ENCODE measurements at regions not wholly inside any gene's neighbourhood (a gene's known extent, or its start where the extent isn't known, plus 50 kb on each side); places are given as distances from the start of the nearest gene placed in this dataset.
"Not testable (repeated sequence)": the region's sequence is repeated elsewhere in the genome, so short reads cannot be mapped to it uniquely, and the experiment has no call there.

- TF ChIP-seq, protein P1, sequence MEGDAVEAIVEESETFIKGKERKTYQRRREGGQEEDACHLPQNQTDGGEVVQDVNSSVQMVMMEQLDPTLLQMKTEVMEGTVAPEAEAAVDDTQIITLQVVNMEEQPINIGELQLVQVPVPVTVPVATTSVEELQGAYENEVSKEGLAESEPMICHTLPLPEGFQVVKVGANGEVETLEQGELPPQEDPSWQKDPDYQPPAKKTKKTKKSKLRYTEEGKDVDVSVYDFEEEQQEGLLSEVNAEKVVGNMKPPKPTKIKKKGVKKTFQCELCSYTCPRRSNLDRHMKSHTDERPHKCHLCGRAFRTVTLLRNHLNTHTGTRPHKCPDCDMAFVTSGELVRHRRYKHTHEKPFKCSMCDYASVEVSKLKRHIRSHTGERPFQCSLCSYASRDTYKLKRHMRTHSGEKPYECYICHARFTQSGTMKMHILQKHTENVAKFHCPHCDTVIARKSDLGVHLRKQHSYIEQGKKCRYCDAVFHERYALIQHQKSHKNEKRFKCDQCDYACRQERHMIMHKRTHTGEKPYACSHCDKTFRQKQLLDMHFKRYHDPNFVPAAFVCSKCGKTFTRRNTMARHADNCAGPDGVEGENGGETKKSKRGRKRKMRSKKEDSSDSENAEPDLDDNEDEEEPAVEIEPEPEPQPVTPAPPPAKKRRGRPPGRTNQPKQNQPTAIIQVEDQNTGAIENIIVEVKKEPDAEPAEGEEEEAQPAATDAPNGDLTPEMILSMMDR (IDR thresholded peaks at IDR 0.05) = not testable (repeated sequence)
- not testable (repeated sequence) for TF ChIP-seq POLR2A (IDR thresholded peaks at IDR 0.05)
Measured at GRCh38 chr14:97808541-97808940, 1011.4 kb downstream of the VRK1 start.
